ENCODE measurements at regions not wholly inside any gene's neighbourhood (a gene's known extent, or its start where the extent isn't known, plus 50 kb on each side); places are given as distances from the start of the nearest gene placed in this dataset.

GRCh38 chr5:118778941-118779340 is 209.4 kb downstream of the DTWD2 start:
- Histone ChIP-seq H3K9me3 (ENCODE audit: control insufficient read depth, insufficient read depth, low read length) (no peaks in the 10 kb centered on the region), H3K27ac (ENCODE audit: low read depth, low read length) (no peak overlapping the region), H3K27me3 (ENCODE audit: control insufficient read depth, insufficient read depth, low read length) (no peaks in the 10 kb centered on the region)

GRCh38 chr5:118777189-118777736 is 211.1 kb downstream of the DTWD2 start:
- no peak overlapping the region for H3K27ac ChIP-seq (ENCODE audit: low read depth, low read length)
- H3K4me1 ChIP-seq (ENCODE audit: control insufficient read depth, insufficient read depth, low read length) = peaks cover 6% of the 10 kb centered on the region
- no peaks in the 10 kb centered on the region for H3K36me3 ChIP-seq (ENCODE audit: control insufficient read depth, insufficient read depth, low read length)
- H3K4me3 ChIP-seq (ENCODE audit: low read depth, low read length) = no peak overlapping the region
- H3K9me3 ChIP-seq (ENCODE audit: control insufficient read depth, insufficient read depth, low read length) = no peaks in the 10 kb centered on the region
- no peak overlapping the region for H3K9ac ChIP-seq (ENCODE audit: low read depth, low read length)
- H3K27me3 ChIP-seq (ENCODE audit: control insufficient read depth, insufficient read depth, low read length) = no peaks in the 10 kb centered on the region

More at GRCh38 chr5:118778941-118779340, 209.4 kb downstream of the DTWD2 start:
- H3K4me3 ChIP-seq (ENCODE audit: low read depth, low read length) = no peak overlapping the region
- H3K36me3 ChIP-seq (ENCODE audit: control insufficient read depth, insufficient read depth, low read length) = no peaks in the 10 kb centered on the region
- no peak overlapping the region for H3K9ac ChIP-seq (ENCODE audit: low read depth, low read length)
- peaks cover 6% of the 10 kb centered on the region for H3K4me1 ChIP-seq (ENCODE audit: control insufficient read depth, insufficient read depth, low read length)

- H3K27me3 ChIP-seq (ENCODE audit: control insufficient read depth, insufficient read depth, low read length) = no peaks in the 10 kb centered on the region
- H3K4me1 ChIP-seq (ENCODE audit: control insufficient read depth, insufficient read depth, low read length) = peaks cover 6% of the 10 kb centered on the region
- no peak overlapping the region for H3K4me3 ChIP-seq (ENCODE audit: low read depth, low read length)
- no peaks in the 10 kb centered on the region for H3K9me3 ChIP-seq (ENCODE audit: control insufficient read depth, insufficient read depth, low read length)
- H3K36me3 ChIP-seq (ENCODE audit: control insufficient read depth, insufficient read depth, low read length) = no peaks in the 10 kb centered on the region
- no peak overlapping the region for H3K9ac ChIP-seq (ENCODE audit: low read depth, low read length)
- no peak overlapping the region for H3K27ac ChIP-seq (ENCODE audit: low read depth, low read length)
Observed at GRCh38 chr5:118776755-118777154, 211.6 kb downstream of the DTWD2 start.

- no peaks in the 10 kb centered on the region for H3K36me3 ChIP-seq (ENCODE audit: control insufficient read depth, insufficient read depth, low read length)
- no peaks in the 10 kb centered on the region for H3K9me3 ChIP-seq (ENCODE audit: control insufficient read depth, insufficient read depth, low read length)
- no peak overlapping the region for H3K4me3 ChIP-seq (ENCODE audit: low read depth, low read length)
Observed at GRCh38 chr5:118775790-118776499, 212.4 kb downstream of the DTWD2 start.

GRCh38 chr5:118768607-118769175 is 219.7 kb downstream of the DTWD2 start:
- Histone ChIP-seq H3K9me3 (ENCODE audit: control insufficient read depth, insufficient read depth, low read length) (no peaks in the 10 kb centered on the region), H3K27me3 (ENCODE audit: control insufficient read depth, insufficient read depth, low read length) (no peaks in the 10 kb centered on the region), H3K36me3 (ENCODE audit: control insufficient read depth, insufficient read depth, low read length) (no peaks in the 10 kb centered on the region), H3K4me3 (ENCODE audit: low read depth, low read length) (no peak overlapping the region), H3K4me1 (ENCODE audit: control insufficient read depth, insufficient read depth, low read length) (no peaks in the 10 kb centered on the region), H3K27ac (ENCODE audit: low read depth, low read length) (no peak overlapping the region), H3K9ac (ENCODE audit: low read depth, low read length) (no peak overlapping the region)

More at GRCh38 chr5:118775790-118776499, 212.4 kb downstream of the DTWD2 start:
- Histone ChIP-seq H3K27ac (ENCODE audit: low read depth, low read length) (no peak overlapping the region), H3K4me1 (ENCODE audit: control insufficient read depth, insufficient read depth, low read length) (peaks cover 6% of the 10 kb centered on the region), H3K27me3 (ENCODE audit: control insufficient read depth, insufficient read depth, low read length) (no peaks in the 10 kb centered on the region), H3K9ac (ENCODE audit: low read depth, low read length) (no peak overlapping the region)

GRCh38 chr5:118762291-118762690 is 226.1 kb downstream of the DTWD2 start:
- Histone ChIP-seq H3K27me3 (ENCODE audit: control insufficient read depth, insufficient read depth, low read length) (no peaks in the 10 kb centered on the region), H3K27ac (ENCODE audit: low read depth, low read length) (no peak overlapping the region), H3K36me3 (ENCODE audit: control insufficient read depth, insufficient read depth, low read length) (no peaks in the 10 kb centered on the region), H3K9ac (ENCODE audit: low read depth, low read length) (no peak overlapping the region), H3K9me3 (ENCODE audit: control insufficient read depth, insufficient read depth, low read length) (no peaks in the 10 kb centered on the region), H3K4me3 (ENCODE audit: low read depth, low read length) (no peak overlapping the region), H3K4me1 (ENCODE audit: control insufficient read depth, insufficient read depth, low read length) (no peaks in the 10 kb centered on the region)

- Histone ChIP-seq H3K4me1 (ENCODE audit: control insufficient read depth, insufficient read depth, low read length) (no peaks in the 10 kb centered on the region), H3K27me3 (ENCODE audit: control insufficient read depth, insufficient read depth, low read length) (no peaks in the 10 kb centered on the region), H3K27ac (ENCODE audit: low read depth, low read length) (no peak overlapping the region), H3K9me3 (ENCODE audit: control insufficient read depth, insufficient read depth, low read length) (no peaks in the 10 kb centered on the region), H3K4me3 (ENCODE audit: low read depth, low read length) (no peak overlapping the region), H3K9ac (ENCODE audit: low read depth, low read length) (no peak overlapping the region), H3K36me3 (ENCODE audit: control insufficient read depth, insufficient read depth, low read length) (no peaks in the 10 kb centered on the region)
Observed at GRCh38 chr5:118761814-118762213, 226.5 kb downstream of the DTWD2 start.

GRCh38 chr5:118752969-118753368 is 235.4 kb downstream of the DTWD2 start:
- Histone ChIP-seq H3K9me3 (ENCODE audit: control insufficient read depth, insufficient read depth, low read length) (no peaks in the 10 kb centered on the region), H3K9ac (ENCODE audit: low read depth, low read length) (no peak overlapping the region), H3K4me1 (ENCODE audit: control insufficient read depth, insufficient read depth, low read length) (no peaks in the 10 kb centered on the region), H3K27ac (ENCODE audit: low read depth, low read length) (no peak overlapping the region), H3K36me3 (ENCODE audit: control insufficient read depth, insufficient read depth, low read length) (no peaks in the 10 kb centered on the region), H3K4me3 (ENCODE audit: low read depth, low read length) (no peak overlapping the region), H3K27me3 (ENCODE audit: control insufficient read depth, insufficient read depth, low read length) (no peaks in the 10 kb centered on the region)

- no peak overlapping the region for H3K27ac ChIP-seq (ENCODE audit: low read depth, low read length)
- no peaks in the 10 kb centered on the region for H3K27me3 ChIP-seq (ENCODE audit: control insufficient read depth, insufficient read depth, low read length)
- peaks cover 3% of the 10 kb centered on the region; the same call in 1 of the 2 replicates for H3K9me3 ChIP-seq (ENCODE audit: control insufficient read depth, insufficient read depth, low read length)
- no peak overlapping the region for H3K9ac ChIP-seq (ENCODE audit: low read depth, low read length)
- H3K36me3 ChIP-seq (ENCODE audit: control insufficient read depth, insufficient read depth, low read length) = no peaks in the 10 kb centered on the region
- H3K4me1 ChIP-seq (ENCODE audit: control insufficient read depth, insufficient read depth, low read length) = no peaks in the 10 kb centered on the region
- no peak overlapping the region for H3K4me3 ChIP-seq (ENCODE audit: low read depth, low read length)
Observed at GRCh38 chr5:118736396-118736795, 252.0 kb downstream of the DTWD2 start.

- Histone ChIP-seq H3K9ac (ENCODE audit: low read depth, low read length) (no peak overlapping the region), H3K4me1 (ENCODE audit: control insufficient read depth, insufficient read depth, low read length) (no peaks in the 10 kb centered on the region), H3K27ac (ENCODE audit: low read depth, low read length) (no peak overlapping the region), H3K4me3 (ENCODE audit: low read depth, low read length) (no peak overlapping the region), H3K9me3 (ENCODE audit: control insufficient read depth, insufficient read depth, low read length) (peaks cover 3% of the 10 kb centered on the region; the same call in 1 of the 2 replicates), H3K36me3 (ENCODE audit: control insufficient read depth, insufficient read depth, low read length) (no peaks in the 10 kb centered on the region), H3K27me3 (ENCODE audit: control insufficient read depth, insufficient read depth, low read length) (no peaks in the 10 kb centered on the region)
Observed at GRCh38 chr5:118733394-118733793, 255.0 kb downstream of the DTWD2 start.

- H3K27ac ChIP-seq (ENCODE audit: low read depth, low read length) = no peak overlapping the region
- H3K9me3 ChIP-seq (ENCODE audit: control insufficient read depth, insufficient read depth, low read length) = no peaks in the 10 kb centered on the region
- no peak overlapping the region for H3K9ac ChIP-seq (ENCODE audit: low read depth, low read length)
- H3K4me3 ChIP-seq (ENCODE audit: low read depth, low read length) = no peak overlapping the region
- H3K36me3 ChIP-seq (ENCODE audit: control insufficient read depth, insufficient read depth, low read length) = no peaks in the 10 kb centered on the region
- no peaks in the 10 kb centered on the region for H3K27me3 ChIP-seq (ENCODE audit: control insufficient read depth, insufficient read depth, low read length)
- H3K4me1 ChIP-seq (ENCODE audit: control insufficient read depth, insufficient read depth, low read length) = 0 out of 2 replicates have a peak, but pooled peaks cover 3% of the 10 kb centered on the region
Observed at GRCh38 chr5:118728191-118728590, 260.2 kb downstream of the DTWD2 start.
